Hepatic stellate cell (primary cell): ENCODE measurements at regions not wholly inside any gene's neighbourhood (a gene's known extent, or its start where the extent isn't known, plus 50 kb on each side); places are given as distances from the start of the nearest gene placed in this dataset.
"Not testable (repeated sequence)": the region's sequence is repeated elsewhere in the genome, so short reads cannot be mapped to it uniquely, and the experiment has no call there.

Experiments
- DNase-seq: peaks from one replicate; pipeline ENCODE4 v3.0.0; 2011; ENCODE audit warnings: low spot score

DNA sequence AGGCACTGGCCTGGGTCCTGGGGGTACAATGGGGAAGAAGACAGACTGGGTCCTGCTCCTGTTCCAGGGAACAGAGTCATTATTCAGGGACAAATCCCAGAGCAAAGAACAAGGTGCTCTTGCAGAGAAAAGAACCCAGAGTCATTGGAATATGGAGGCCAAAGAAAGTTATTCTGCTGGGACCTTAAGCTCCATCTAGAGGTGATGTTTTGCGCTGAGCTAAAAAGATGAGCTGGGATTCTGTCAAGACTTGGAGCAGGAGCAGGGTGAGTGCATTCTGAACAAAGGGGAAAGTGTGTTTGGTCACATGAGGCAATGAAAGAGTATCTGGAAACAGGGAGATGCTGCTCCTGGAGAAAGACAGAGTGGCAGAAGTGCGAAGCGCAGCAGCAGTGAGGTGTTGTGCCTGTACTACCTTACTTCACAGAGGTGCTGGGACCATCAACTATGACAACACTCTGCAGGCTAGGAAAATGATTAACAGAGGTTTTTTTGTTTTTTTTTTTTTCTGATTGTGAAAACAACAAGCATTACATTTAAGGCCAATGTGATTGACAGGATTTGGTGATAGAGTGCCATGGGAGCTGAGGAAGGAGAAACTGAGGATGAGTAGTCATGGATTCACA lies 95.3 kb upstream of the TNFSF11 start:
- peak; percentile 7 for DNase-seq

GRCh38 chr13:42484386-42484785 lies 89.6 kb upstream of the TNFSF11 start:
- DNase-seq = no peak

GRCh38 chr13:42485272-42485671 lies 88.7 kb upstream of the TNFSF11 start:
- DNase-seq = no peak

- peak; percentile 46 for DNase-seq
These were observed 87.2 kb upstream of the TNFSF11 start for GRCh38 chr13:42486711-42487198.

GRCh38 chr13:42487221-42487620 lies 86.7 kb upstream of the TNFSF11 start:
- DNase-seq = no peak

- no peak for DNase-seq
These were observed 83.3 kb upstream of the TNFSF11 start for GRCh38 chr13:42490676-42491075.

DNA sequence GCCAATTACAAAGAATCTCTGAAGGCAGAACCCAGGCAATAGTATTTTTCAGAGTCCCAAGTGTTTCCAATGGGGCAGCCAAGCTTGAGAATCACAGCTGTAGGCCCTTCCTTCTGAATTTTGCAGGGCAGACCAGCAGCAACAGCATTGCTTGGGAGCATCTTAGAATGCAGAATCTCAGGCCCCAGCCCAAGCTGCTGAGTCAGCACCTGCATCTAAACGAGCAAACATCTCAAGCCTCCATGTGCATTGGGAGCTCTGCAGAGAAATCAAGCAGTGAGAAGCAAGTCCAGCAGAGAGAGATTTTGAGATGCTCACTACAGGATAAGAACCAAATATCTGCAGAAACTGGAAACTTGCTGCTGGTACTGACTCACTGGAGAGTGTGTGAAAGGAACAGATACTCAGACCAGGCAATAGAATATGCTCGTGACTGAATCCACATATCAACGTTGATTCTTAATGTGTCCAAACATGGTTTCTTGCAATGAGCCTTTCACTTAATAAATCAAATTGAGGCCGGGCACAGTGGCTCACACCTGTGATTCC lies 81.5 kb upstream of the TNFSF11 start:
- DNase-seq = no peak

- no peak for DNase-seq
These were observed 79.8 kb upstream of the TNFSF11 start for GRCh38 chr13:42494157-42494556.

- DNase-seq = no peak
These were observed 78.7 kb upstream of the TNFSF11 start for GRCh38 chr13:42495255-42495654.

GRCh38 chr13:42495751-42496150 lies 78.2 kb upstream of the TNFSF11 start:
- DNase-seq = no peak

DNA sequence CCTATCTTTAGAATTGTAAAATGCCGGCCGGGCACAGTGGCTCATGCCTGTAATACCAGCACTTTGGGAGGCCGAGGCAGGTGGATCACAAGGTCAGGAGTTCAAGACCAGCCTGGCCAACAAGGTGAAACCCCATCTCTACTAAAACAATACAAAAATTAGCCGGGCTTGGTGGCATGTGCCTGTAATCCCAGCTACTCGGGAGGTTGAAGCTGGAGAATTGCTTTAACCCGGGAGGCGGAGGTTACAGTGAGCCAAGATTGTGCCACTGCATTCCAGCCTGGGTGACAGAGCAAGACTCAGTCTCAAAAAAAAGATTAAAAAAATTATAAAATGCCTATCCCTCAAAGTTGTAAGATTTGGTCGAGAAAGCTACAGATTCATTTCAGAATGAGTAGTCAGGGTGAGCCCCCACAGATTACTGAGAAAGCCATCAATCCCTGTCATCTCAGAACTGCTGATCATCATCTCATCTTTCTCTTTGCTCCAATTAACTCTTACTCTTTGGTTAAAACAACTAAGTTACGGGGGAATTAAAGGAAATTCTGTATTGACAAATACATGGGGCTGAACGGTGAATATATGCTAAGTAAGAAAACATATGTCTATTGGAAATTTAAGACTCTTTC lies 76.9 kb upstream of the TNFSF11 start:
- DNase-seq = not testable (repeated sequence)

DNA sequence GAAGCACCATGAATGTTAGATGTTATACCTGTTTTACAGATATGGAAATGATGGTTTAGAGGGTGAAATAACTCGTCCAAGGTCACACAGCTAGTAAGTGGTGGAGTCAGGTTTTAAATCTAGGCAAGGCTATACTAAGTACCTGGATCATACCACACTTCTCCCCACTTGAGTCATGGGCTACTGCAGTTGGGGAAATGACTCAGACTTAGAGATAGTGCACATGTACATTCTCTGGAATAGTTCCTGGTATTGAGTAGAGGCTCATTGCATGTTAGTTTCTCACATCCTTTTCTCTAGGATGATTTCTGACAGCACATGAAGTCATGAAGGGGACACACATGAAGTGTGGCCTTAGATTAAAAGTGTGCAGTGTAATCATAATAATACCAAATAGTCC lies 76.2 kb upstream of the TNFSF11 start:
- DNase-seq = no peak

GRCh38 chr13:42498521-42498920 lies 75.4 kb upstream of the TNFSF11 start:
- no peak for DNase-seq
